H9 (cell line): ENCODE measurements at regions not wholly inside any gene's neighbourhood (a gene's known extent, or its start where the extent isn't known, plus 50 kb on each side); places are given as distances from the start of the nearest gene placed in this dataset.

Experiments
- DNase-seq: peaks from one replicate; pipeline ENCODE4 v3.0.0-alpha.2; 2017
- H2AFZ ChIP-seq: one replicate; pipeline ENCODE4 v1.6.1; 2013; ENCODE audit warnings: mild to moderate bottlenecking, low read length, control low read depth, moderate library complexity
- H2AK5ac ChIP-seq: 2 replicates; pipeline ENCODE4 v1.6.1; 2013; ENCODE audit warnings: low read length, control low read depth, mixed read lengths; ENCODE audit not compliant: insufficient read length
- H2BK120ac ChIP-seq: one replicate; pipeline ENCODE4 v1.6.1; 2013; ENCODE audit warnings: low read depth, mild to moderate bottlenecking, low read length, control low read depth, inconsistent platforms; ENCODE audit not compliant: poor library complexity, severe bottlenecking
- H2BK12ac ChIP-seq: 2 replicates; pipeline ENCODE4 v1.6.1; 2013; ENCODE audit warnings: low read length, control low read depth, mixed read lengths, low read depth; ENCODE audit not compliant: insufficient read length
- H2BK15ac ChIP-seq: 2 replicates; pipeline ENCODE4 v1.6.1; 2013; ENCODE audit warnings: low read depth, low read length, control low read depth
- H2BK20ac ChIP-seq: one replicate; pipeline ENCODE4 v1.6.1; 2013; ENCODE audit warnings: low read depth, mild to moderate bottlenecking, low read length, control low read depth, inconsistent platforms; ENCODE audit not compliant: poor library complexity, severe bottlenecking
- H2BK5ac ChIP-seq: 2 replicates; pipeline ENCODE4 v1.6.1; 2013; ENCODE audit warnings: low read length, control low read depth, mixed read lengths; ENCODE audit not compliant: insufficient read length
- H3K14ac ChIP-seq: 2 replicates; pipeline ENCODE4 v1.6.1; 2013; ENCODE audit warnings: low read length, control low read depth; ENCODE audit not compliant: insufficient read depth
- H3K18ac ChIP-seq: 2 replicates; pipeline ENCODE4 v1.6.1; 2013; ENCODE audit warnings: low read depth, mild to moderate bottlenecking, mixed read lengths, low read length, control low read depth; ENCODE audit not compliant: insufficient read length
- H3K23ac ChIP-seq: 2 replicates; pipeline ENCODE4 v1.6.1; 2013; ENCODE audit warnings: low read length, control low read depth, mixed read lengths, low read depth; ENCODE audit not compliant: insufficient read length
- H3K23me2 ChIP-seq: 2 replicates; pipeline ENCODE4 v1.6.1; 2013; ENCODE audit warnings: low read depth, mild to moderate bottlenecking, mixed read lengths, low read length, control low read depth; ENCODE audit not compliant: insufficient read length, poor library complexity, severe bottlenecking
- H3K27ac ChIP-seq: 2 replicates; pipeline ENCODE4 v1.5.1; 2013; ENCODE audit warnings: low read length, control low read depth, mixed read lengths, low read depth; ENCODE audit not compliant: insufficient read length
- H3K27me3 ChIP-seq: 2 replicates; pipeline ENCODE4 v1.6.1; 2013; ENCODE audit warnings: low read length, control low read depth, inconsistent platforms; ENCODE audit not compliant: insufficient read depth
- H3K4ac ChIP-seq: 2 replicates; pipeline ENCODE4 v1.6.1; 2013; ENCODE audit warnings: low read depth, mild to moderate bottlenecking, control low read depth, inconsistent platforms, low read length, moderate library complexity
- H3K4me1 ChIP-seq: 2 replicates; pipeline ENCODE4 v1.6.1; 2013; ENCODE audit warnings: low read length, control low read depth, inconsistent platforms; ENCODE audit not compliant: insufficient read depth
- H3K4me2 ChIP-seq: 2 replicates; pipeline ENCODE4 v1.6.1; 2013; ENCODE audit warnings: low read length, control low read depth, mixed read lengths; ENCODE audit not compliant: insufficient read length, insufficient read depth
- H3K56ac ChIP-seq: 2 replicates; pipeline ENCODE4 v1.6.1; 2013; ENCODE audit warnings: low read depth, mild to moderate bottlenecking, mixed read lengths, low read length, control low read depth; ENCODE audit not compliant: insufficient read length
- H3K79me1 ChIP-seq: 2 replicates; pipeline ENCODE4 v1.6.1; 2013; ENCODE audit warnings: low read depth, mild to moderate bottlenecking, moderate library complexity, low read length, control low read depth, inconsistent platforms; ENCODE audit not compliant: insufficient read depth, poor library complexity, severe bottlenecking
- H3K79me2 ChIP-seq: 2 replicates; pipeline ENCODE4 v1.6.1; 2013; ENCODE audit warnings: low read length, control low read depth, inconsistent platforms; ENCODE audit not compliant: insufficient read depth
- H3K9ac ChIP-seq: 2 replicates; pipeline ENCODE4 v1.6.1; 2013; ENCODE audit warnings: low read length, control low read depth, mixed read lengths; ENCODE audit not compliant: insufficient read length; ENCODE audit errors: extremely low read depth
- H3K9me3 ChIP-seq: one replicate; pipeline ENCODE4 v1.6.1; 2013; ENCODE audit warnings: low read depth, low read length, inconsistent platforms; ENCODE audit not compliant: control insufficient read depth
- H3T11ph ChIP-seq: one replicate; pipeline ENCODE4 v1.6.1; 2013; ENCODE audit warnings: mild to moderate bottlenecking, low read length, control low read depth, inconsistent platforms
- H4K20me1 ChIP-seq: one replicate; pipeline ENCODE4 v1.6.1; 2013; ENCODE audit not compliant: control insufficient read depth, insufficient read length, insufficient read depth
- H4K5ac ChIP-seq: 2 replicates; pipeline ENCODE4 v1.6.1; 2013; ENCODE audit warnings: low read depth, mild to moderate bottlenecking, mixed read lengths, low read length, control low read depth; ENCODE audit not compliant: insufficient read length
- H4K8ac ChIP-seq: replicated peaks from 2 replicates; pipeline ENCODE4 v1.6.1; 2013; ENCODE audit warnings: low read length, control low read depth, mixed read lengths, low read depth; ENCODE audit not compliant: insufficient read length
- H4K91ac ChIP-seq: 2 replicates; pipeline ENCODE4 v1.6.1; 2013; ENCODE audit warnings: low read depth, mild to moderate bottlenecking, moderate library complexity, mixed read lengths, low read length, control low read depth; ENCODE audit not compliant: insufficient read length
- H3K27ac Mint-ChIP-seq, 3 experiments: 2 replicates in 2 of 3; 3 replicates in 1 of 3; pipeline ENCODE4 v1.8.0; 2020 to 2021; ENCODE audit warnings: mixed read lengths in 3 of 3, mild to moderate bottlenecking in 1 of 3, moderate library complexity in 1 of 3
- H3K27me3 Mint-ChIP-seq: 2 replicates; pipeline ENCODE4 v1.8.0; 2021; ENCODE audit warnings: low read depth, mild to moderate bottlenecking, moderate library complexity, mixed read lengths
- H3K36me3 Mint-ChIP-seq, 3 experiments: 2 replicates in 2 of 3; 3 replicates in 1 of 3; pipeline ENCODE4 v1.8.0; 2020 to 2021; ENCODE audit warnings: low read depth in 3 of 3, mixed read lengths in 3 of 3; ENCODE audit not compliant: insufficient read depth in 1 of 3
- H3K4me1 Mint-ChIP-seq, 2 experiments: 2 replicates each; pipeline ENCODE4 v1.8.0; 2020; ENCODE audit warnings: mixed read lengths in 2 of 2
- H3K4me3 Mint-ChIP-seq, 2 experiments: 2 replicates in 1 of 2; 3 replicates in 1 of 2; pipeline ENCODE4 v1.8.0; 2020 to 2021; ENCODE audit warnings: mild to moderate bottlenecking in 2 of 2, mixed read lengths in 2 of 2, moderate library complexity in 1 of 2
- H3K9me3 Mint-ChIP-seq, 2 experiments: 2 replicates in 1 of 2; 3 replicates in 1 of 2; pipeline ENCODE4 v1.8.0; 2020; ENCODE audit warnings: mild to moderate bottlenecking in 2 of 2, mixed read lengths in 2 of 2, moderate library complexity in 1 of 2
- WGBS: extraction: QIAGEN DNeasy Blood & Tissue Kit; methylation state at CpG from one replicate; pipeline ENCODE4 v1.1.7; 2013; ENCODE audit warnings: missing lambda C conversion rate, low lambda C conversion rate, mixed read lengths; ENCODE audit not compliant: insufficient read length; ENCODE audit errors: extremely low coverage; 5-methylcytosine and 5-hydroxymethylcytosine counted together
- TF ChIP-seq, protein P1 (sequence below): fragments of 200-600 bp; sonication (generic); conservative IDR thresholded peaks from 3 replicates; pipeline ENCODE4 v1.8.0; 2021; ENCODE audit warnings: antibody characterized with exemption, mild to moderate bottlenecking

- H4K5ac ChIP-seq: no peak overlapping the region
- H2BK5ac ChIP-seq: no peak overlapping the region
- DNase-seq: no peak
- H3K4me3 Mint-ChIP-seq: no peak overlapping the region
- H3T11ph ChIP-seq: no peak overlapping the region
- H3K4me2 ChIP-seq: no peak overlapping the region
- no peak overlapping the region for H3K56ac ChIP-seq
- H3K4ac ChIP-seq: no peak overlapping the region
- no peak overlapping the region for H2AK5ac ChIP-seq
- TF ChIP-seq, protein P1, sequence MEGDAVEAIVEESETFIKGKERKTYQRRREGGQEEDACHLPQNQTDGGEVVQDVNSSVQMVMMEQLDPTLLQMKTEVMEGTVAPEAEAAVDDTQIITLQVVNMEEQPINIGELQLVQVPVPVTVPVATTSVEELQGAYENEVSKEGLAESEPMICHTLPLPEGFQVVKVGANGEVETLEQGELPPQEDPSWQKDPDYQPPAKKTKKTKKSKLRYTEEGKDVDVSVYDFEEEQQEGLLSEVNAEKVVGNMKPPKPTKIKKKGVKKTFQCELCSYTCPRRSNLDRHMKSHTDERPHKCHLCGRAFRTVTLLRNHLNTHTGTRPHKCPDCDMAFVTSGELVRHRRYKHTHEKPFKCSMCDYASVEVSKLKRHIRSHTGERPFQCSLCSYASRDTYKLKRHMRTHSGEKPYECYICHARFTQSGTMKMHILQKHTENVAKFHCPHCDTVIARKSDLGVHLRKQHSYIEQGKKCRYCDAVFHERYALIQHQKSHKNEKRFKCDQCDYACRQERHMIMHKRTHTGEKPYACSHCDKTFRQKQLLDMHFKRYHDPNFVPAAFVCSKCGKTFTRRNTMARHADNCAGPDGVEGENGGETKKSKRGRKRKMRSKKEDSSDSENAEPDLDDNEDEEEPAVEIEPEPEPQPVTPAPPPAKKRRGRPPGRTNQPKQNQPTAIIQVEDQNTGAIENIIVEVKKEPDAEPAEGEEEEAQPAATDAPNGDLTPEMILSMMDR: no peak
- no CpG with 5 or more reads among the region's 7 CpGs for WGBS
- H3K79me1 ChIP-seq: no peaks in the 10 kb centered on the region
- H2BK12ac ChIP-seq: no peak overlapping the region
- no peaks in the 10 kb centered on the region for H3K9me3 ChIP-seq
- no peaks in the 10 kb centered on the region for H3K4me1 ChIP-seq
- no peak overlapping the region for H2BK120ac ChIP-seq
- H2BK15ac ChIP-seq: no peak overlapping the region
- H4K20me1 ChIP-seq: no peaks in the 10 kb centered on the region
- H4K91ac ChIP-seq: no peak overlapping the region
- H3K4me1 Mint-ChIP-seq: no peaks in the 10 kb centered on the region
- H3K27me3 Mint-ChIP-seq: no peaks in the 10 kb centered on the region
- H3K9ac ChIP-seq: no peak overlapping the region
- no peak overlapping the region for H2BK20ac ChIP-seq
- H3K27me3 ChIP-seq: no peaks in the 10 kb centered on the region
- H3K18ac ChIP-seq: no peak overlapping the region
- H3K23ac ChIP-seq: no peak overlapping the region
- no peak overlapping the region for H3K14ac ChIP-seq
- no peak overlapping the region for H4K8ac ChIP-seq
- no peak overlapping the region for H2AFZ ChIP-seq
- no peak overlapping the region for H3K27ac ChIP-seq
- H3K9me3 Mint-ChIP-seq: no peaks in the 10 kb centered on the region
- no peaks in the 10 kb centered on the region for H3K79me2 ChIP-seq
- H3K23me2 ChIP-seq: no peaks in the 10 kb centered on the region
- H3K36me3 Mint-ChIP-seq: no peaks in the 10 kb centered on the region
- H3K27ac Mint-ChIP-seq: no peak overlapping the region
These were observed 332.2 kb downstream of the ZNF516 start for GRCh38 chr18:76162886-76163285.
